SIG-M5 treated with dmso at 0.1 percent for 504 hours (cell line): ENCODE measurements at regions not wholly inside any gene's neighbourhood (a gene's known extent, or its start where the extent isn't known, plus 50 kb on each side); places are given as distances from the start of the nearest gene placed in this dataset.

ENCODE experiments used
- DNase-seq: peaks from one replicate; lab custom pipeline; 2025; ENCODE audit not compliant: unreplicated experiment; lab: John Stamatoyannopoulos, UW

DNA sequence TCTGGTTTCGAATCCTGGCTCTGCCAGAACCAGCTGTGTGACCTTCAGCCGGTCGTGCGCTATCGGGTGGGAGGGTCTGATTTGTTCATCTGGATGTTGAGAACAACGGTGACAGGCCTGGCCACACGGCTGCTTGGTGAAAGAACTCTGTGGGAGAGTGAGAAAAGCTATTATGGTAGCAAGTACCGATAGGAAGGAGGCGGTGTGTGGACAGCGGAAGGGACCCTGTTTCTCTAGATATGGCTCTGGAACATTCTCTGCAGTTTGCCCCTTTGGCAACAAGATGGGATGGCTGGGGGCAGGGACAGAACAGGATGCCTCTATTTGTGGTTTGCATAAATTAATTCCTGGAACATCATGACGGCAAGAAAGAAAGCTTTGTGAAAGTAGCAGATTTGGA is 347.3 kb downstream of the AACS start:
- no peak for DNase-seq

DNA sequence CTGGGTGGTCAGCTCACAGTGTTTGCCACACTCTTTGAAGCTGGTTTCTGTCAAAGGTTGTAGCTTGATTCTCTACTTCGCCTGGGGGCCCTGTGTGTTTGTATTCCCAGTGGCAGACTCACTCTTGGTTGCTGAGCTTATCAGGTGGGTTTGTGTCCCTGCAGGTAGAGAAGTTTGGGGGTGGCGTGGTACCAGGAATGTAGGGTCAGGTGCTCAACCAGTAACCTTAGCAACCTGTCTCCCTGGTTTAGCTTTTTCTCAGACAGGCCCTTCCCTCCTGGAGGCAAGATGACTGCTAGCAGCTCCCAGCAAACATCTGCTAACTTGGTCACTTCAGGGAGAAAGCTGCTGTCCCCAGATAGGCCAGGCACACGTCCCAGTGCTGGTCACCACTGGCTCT is 352.2 kb downstream of the AACS start:
- DNase-seq = no peak

DNA sequence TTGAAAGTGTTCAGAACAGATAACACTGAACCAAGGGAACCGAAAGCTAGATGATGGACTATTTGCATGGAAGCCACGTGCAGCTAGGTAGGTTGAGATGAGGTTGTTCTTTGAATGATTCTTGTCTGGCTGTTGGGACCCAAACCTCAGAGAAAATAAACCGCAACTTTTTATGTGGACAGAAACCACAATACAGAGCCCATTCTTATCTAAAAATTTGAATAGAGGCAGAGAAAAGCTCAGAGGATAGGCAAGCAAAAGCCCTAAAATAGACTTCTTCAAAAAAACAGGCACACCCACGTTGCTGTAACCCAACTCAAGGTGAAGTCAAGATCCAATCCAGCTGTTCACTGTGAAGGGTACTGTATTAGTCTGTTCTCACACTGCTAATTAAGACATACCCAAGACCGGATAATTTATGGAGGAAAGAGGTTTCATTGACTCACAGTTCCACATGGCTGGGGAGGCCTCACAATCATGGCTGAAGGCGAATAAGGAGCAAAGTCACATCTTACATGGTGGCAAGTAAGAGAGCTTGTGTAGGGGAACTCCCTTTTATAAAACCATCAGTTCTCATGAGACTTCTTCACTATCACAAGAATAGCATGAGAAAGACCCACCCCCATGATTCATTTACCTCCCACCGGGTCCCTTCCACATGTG is 353.8 kb downstream of the AACS start:
- DNase-seq = no peak

GRCh38 chr12:125424909-125425308 is 359.7 kb downstream of the AACS start:
- no peak for DNase-seq

DNA sequence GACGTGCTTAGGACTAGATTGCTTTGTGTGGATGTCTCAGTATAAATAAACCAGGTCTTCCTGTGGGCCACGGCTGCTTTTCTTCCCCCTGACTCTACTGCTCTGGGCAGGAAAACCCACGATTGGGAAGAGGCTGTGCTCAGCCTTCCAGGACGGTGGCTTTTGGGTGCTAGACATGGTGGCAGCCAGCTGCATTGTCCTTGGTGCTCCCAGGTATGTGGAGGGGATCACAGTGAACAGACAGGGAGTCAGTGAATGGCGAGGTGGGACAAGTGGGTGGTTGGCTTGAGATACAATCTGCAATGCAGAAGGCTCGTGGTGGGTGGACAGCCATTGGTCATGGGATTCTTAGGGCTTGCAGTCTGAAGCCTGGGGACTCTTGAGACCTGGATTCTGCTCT is 366.3 kb downstream of the AACS start:
- no peak for DNase-seq

DNA sequence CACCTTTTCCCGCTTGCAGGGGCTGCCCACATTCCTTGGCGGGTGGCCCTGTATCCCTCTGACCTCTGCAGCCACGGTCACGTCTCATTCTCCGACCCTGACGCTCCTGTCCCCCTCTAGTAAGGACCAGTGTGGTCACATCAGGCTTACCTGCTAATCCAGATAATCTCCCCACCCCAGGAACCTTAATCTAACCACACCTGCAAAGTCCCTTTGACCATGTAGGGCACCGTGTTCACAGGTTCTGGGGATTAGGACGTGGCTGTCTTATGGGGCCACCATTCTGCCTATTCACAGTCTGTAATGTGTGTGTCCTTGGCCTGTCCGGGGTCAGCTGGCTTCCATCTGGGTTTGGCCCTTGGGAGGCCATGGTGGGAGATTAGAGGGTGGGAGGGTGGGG is 368.9 kb downstream of the AACS start:
- DNase-seq = no peak

DNA sequence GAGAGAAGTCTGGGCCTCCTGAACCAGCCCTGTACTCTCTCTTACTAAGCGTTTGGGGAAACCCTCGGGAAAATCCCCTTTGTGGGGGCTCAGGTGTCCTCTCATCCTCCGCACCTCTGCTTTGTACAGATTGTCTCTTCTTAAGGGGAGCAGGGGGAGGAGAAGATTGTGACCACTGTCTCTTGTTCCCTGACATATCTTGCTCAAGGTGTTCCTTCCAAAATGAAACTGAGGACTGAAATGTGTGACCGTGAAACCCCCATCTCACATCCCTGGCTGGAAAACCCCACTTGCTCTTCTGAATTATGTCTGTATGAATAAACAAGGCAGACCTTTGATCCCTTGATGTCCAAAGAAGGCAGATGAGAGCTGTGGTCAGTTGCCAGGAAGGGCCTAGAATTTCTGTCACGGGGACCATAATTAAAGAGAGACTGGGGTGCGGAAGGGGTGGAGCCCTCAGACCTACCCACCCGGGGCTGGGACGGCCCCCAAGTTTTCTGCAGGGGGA is 369.8 kb downstream of the AACS start:
- no peak for DNase-seq

DNA sequence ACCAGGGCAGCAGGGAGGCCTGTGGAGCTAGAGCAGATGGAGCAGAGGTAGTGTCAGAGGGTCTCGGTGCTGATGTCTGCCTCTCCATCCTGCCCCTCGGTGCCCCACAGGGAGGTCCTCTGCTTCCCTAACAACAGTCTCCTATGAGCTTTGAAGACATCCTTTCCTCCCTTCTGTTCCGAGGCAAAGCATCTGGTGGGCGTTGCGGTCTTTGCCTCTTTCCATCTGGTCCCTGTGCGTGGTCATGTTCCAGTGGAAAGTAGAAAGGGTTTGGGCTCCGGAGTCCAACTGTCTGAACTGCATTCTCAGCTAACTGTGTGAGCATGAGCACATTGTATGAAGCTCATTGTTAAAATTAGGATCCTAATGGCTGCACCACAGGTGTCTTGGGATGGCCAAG is 370.6 kb downstream of the AACS start:
- DNase-seq = no peak

GRCh38 chr12:125436686-125437085 is 371.5 kb downstream of the AACS start:
- no peak for DNase-seq

- no peak for DNase-seq
Observed at GRCh38 chr12:125440399-125440798, 375.2 kb downstream of the AACS start.

DNA sequence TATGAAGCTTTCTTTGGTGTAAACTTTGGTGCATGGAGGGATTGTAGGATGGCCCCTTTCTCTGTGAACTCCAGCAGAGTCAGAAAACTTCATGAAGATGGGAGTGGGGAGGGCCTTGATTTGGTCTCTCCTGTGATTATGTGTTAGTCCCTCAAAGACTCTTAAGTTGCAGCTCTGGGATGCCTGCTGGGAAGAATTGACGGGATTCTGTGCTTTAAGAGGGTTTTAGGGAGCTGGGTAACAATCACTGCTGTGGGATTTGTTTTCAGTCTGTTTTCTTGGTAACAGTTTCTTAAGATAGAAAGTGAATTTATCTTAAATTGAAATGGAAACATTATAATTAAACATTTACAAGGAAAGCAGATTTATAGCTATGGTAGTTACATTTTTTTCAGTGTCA is 378.1 kb downstream of the AACS start:
- DNase-seq = no peak

- DNase-seq = no peak
Observed at GRCh38 chr12:125451408-125451807, 386.2 kb downstream of the AACS start.

DNA sequence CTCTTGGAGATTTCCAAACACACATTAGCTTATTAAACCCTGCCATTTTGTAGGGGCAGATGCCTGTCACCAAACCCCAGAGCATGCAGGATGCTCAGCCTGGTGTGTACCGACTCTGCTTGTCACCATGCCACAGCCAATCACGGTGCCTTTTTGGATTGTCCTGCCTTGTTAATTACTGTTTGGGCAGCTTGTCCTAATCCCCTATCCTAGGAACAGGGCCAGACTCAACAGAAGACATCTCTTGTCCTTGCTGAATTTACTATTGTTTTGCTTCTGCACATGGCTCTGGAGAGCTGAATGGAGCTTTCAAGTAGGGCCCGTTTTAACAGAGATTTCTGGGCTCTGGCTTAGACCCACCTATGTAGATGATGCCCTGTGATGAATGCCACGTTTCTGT is 388.5 kb downstream of the AACS start:
- DNase-seq = no peak

DNA sequence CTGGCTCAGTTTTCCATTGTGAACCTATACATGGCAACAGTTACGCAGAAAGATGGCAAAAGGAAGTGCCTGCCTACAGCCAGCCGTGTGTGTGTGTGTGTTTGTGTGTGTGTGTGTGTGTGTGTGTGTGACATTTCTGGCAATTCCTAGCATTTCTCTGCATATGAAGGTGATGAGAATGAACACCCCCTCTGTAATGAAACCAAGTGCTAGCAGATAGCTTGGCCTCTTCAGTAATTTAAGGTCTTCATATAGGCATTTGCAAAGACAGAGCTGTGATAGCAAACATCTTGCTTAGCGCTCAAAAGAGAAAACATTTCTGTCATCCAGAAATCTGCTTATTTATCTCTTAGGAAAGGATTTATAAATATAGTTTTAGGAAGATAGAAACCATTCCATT is 389.1 kb downstream of the AACS start:
- DNase-seq = no peak

DNA sequence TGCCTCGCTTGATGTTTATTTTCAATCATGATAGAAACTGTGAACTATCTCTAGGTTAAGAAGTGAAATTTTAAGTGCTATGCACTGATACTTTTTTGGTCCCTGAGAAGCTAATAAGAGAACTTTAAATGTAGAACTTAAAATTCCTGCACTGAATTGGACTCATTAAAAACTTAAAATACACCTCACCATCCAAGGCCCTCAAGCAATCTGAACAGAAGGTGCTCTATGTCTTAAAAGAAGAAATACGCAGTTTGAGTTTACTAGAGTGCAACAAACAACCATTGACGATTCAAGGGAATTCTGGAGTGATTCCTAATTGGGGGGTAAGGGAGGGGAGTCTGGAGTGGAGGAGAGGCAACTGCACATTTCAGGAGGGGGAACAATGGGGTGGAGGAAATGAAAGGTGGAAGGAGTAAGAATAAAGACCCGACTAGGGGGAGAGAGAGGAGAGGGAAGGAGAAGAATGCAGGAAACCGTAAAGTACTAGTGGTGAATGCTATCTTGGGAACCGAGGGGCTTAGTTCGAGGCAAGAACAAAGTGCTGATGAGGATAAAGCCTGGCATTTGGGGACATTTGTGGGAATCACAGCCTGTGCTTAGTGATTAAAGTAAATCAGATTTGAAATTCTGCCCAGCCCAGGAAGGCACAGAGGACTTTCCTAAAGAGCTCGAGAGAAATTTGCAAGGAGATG is 389.7 kb downstream of the AACS start:
- DNase-seq = no peak

GRCh38 chr12:125455556-125455955 is 390.3 kb downstream of the AACS start:
- DNase-seq = no peak

- DNase-seq = no peak
Observed at GRCh38 chr12:125458552-125459268, 393.5 kb downstream of the AACS start.

DNA sequence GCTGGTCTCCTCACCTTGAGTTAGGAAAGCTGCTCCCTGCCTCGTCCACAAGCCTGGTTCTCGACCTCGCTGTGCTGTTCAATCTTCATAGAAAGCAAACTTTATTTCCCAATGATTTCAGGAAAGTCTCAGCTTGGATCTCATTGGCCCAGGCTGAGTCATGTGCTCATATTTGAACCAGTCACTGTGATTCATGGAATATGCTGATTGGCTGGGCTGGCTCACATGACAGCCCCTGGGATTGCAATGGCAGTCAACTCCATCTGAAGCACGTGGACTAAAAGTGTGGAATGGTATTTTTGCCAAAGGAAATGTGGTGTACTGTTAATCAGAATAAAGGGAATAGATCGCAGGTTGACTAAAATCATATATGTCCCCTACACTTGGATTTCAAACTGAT is 396.6 kb downstream of the AACS start:
- no peak for DNase-seq

DNA sequence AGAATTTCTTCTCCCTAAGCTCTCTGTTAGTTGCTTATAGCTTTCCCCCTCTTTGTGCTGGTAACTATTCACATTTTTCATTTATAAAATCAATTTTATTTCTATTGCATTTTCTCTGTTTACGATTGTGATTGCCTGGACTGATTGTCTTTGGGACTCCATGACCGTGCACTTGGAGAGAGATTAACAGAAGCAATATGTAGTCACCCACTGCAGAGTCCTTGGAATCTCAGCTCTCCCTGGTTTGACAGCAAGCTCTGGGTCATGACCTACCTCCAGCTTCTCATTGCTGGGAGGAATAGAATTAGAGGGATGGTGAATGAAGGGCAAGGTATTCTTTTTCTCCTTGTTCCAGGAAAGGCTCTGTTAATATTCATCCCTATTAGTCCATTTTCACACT is 398.2 kb downstream of the AACS start:
- DNase-seq = no peak

DNA sequence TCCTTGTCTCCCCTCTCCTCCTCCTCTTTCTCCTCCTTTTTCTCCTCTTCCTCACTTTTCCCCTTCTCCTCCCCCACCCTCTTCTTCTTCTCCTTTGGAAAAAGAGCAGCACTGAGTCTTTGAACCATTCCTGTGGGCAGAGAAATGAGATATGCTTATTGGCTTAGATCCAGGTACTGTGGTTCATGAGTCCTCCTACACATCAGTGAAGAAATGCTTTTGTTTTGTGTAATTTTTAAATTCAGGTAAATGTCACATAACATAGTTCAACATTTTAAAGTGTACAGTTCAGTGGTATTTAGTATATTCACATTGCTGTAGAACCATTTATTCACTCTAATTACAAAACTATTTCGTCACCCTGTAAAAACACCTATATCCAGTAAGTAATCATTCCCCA is 402.1 kb downstream of the AACS start:
- DNase-seq = no peak

DNA sequence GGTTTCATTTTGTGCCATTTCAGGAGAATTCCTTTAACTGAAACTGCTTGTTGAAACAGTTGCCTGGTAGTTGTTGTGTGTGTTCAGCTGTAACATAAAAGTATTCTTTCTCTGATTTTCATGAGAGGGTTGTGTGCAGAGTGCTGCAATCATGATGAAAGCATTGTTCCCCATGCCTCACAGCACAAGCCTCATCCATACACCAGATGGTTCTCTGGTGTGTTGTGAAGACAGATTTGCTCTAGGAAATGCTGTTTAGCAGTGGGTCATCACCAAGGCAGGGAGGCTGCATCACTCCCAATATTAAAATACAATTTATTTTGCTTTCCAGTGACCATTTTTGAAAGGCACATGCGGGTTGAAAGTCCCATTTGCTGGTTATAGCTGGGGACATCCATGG is 404.4 kb downstream of the AACS start:
- no peak for DNase-seq
